ENCODE measurements at regions not wholly inside any gene's neighbourhood (a gene's known extent, or its start where the extent isn't known, plus 50 kb on each side); places are given as distances from the start of the nearest gene placed in this dataset.

DNA sequence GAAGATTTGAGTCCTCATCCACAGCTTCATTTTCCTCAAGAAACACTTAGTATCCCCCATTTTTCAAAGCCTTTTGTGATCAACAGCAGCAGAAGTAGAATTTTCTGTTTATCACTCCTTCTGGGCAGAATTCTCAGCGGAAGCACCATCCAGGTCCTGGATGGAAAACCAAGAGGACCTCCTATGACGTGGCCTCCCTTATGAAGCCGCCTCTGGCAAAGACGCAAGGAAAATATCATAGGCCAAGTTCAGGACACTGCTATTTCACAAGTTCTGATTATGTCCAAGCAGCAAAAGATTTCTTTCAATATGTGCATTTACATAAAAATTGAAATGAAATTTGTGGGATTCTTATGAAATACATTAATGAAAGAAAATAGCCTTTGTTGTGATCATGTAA is 315.0 kb downstream of the SEC23A start:
- WGBS, 2 experiments (ENCODE audit: extremely low coverage in 1 of 2, insufficient coverage in 1 of 2, insufficient read length in 1 of 2, insufficient replicate concordance in 2 of 2, low coverage in 1 of 2, low lambda C conversion rate in 2 of 2, missing lambda C conversion rate in 1 of 2), result 95% methylated on average over 4 of the region's 4 CpGs; no CpG with 5 or more reads in 1 of the 2 experiments
- Histone ChIP-seq H3K23me2 (ENCODE audit: low read depth, low read length) (no peaks in the 10 kb centered on the region; the same call in 1 of the 2 replicates), H3K23ac (ENCODE audit: insufficient read length) (no peak overlapping the region), H3K27ac (ENCODE audit: low read depth, low read length) (no peak overlapping the region), H3K4me3 (ENCODE audit: extremely low read depth in 1 of 4, insufficient read depth in 2 of 4, low read depth in 3 of 4, low read length in 4 of 4) (no peak overlapping the region), H4K5ac (ENCODE audit: insufficient read length, low read depth, low read length) (no peak overlapping the region), H2AFZ (ENCODE audit: low read length) (no peak overlapping the region), H3K4ac (replicated peaks; ENCODE audit: insufficient read length, low read depth, low read length) (no peak overlapping the region), H2BK12ac (ENCODE audit: low read depth, low read length) (no peak overlapping the region), H3K18ac (ENCODE audit: extremely low read depth, low read length) (no peak overlapping the region), H3K36me3 (ENCODE audit: control insufficient read depth in 2 of 4, insufficient read depth in 4 of 4, low read length in 3 of 4) (no peaks in the 10 kb centered on the region), H3K4me2 (ENCODE audit: insufficient read depth in 1 of 2, low read depth in 2 of 2, low read length in 2 of 2) (no peak overlapping the region), H3K79me2 (ENCODE audit: control insufficient read depth in 1 of 2, insufficient read depth in 2 of 2, low read length in 2 of 2) (no peaks in the 10 kb centered on the region), H4K91ac (replicated peaks; ENCODE audit: insufficient read length, low read length) (no peak overlapping the region), H3K79me1 (ENCODE audit: low read depth, low read length) (no peaks in the 10 kb centered on the region), H2BK20ac (ENCODE audit: low read length) (no peak overlapping the region), H3K56ac (replicated peaks; ENCODE audit: insufficient read length, low read depth, low read length) (no peak overlapping the region), H2BK15ac (ENCODE audit: low read length) (no peak overlapping the region), H4K8ac (ENCODE audit: extremely low read depth, insufficient read depth, low read length) (no peak overlapping the region), H3K9ac (replicated peaks in 1 of 4; ENCODE audit: extremely low read depth in 1 of 4, low read depth in 3 of 4, low read length in 3 of 4) (no peak overlapping the region), H2AK5ac (ENCODE audit: low read depth, low read length) (no peak overlapping the region), H3K9me3 (ENCODE audit: insufficient read depth in 2 of 2, low read depth in 1 of 2, low read length in 1 of 2) (no peaks in the 10 kb centered on the region), H2BK5ac (ENCODE audit: low read depth, low read length) (no peak overlapping the region), H3K27me3 (replicated peaks in 1 of 4; ENCODE audit: control insufficient read depth in 3 of 4, extremely low read depth in 1 of 4, insufficient read depth in 3 of 4, low read length in 3 of 4) (no peaks in the 10 kb centered on the region), H3K14ac (ENCODE audit: insufficient read length) (no peak overlapping the region), H4K20me1 (replicated peaks in 1 of 2; ENCODE audit: control insufficient read depth in 1 of 2, insufficient read depth in 2 of 2, low read length in 2 of 2) (no peaks in the 10 kb centered on the region), H2BK120ac (replicated peaks; ENCODE audit: low read depth, low read length) (no peak overlapping the region), H3K4me1 (replicated peaks in 1 of 4; ENCODE audit: control insufficient read depth in 3 of 4, insufficient read depth in 4 of 4, low read length in 3 of 4) (peaks cover 2 to 8% (median 6%) of the 10 kb centered on the region in 4 experiments)
- ChIA-PET CTCF (ENCODE audit: partially characterized antibody) (interaction anchor here (0.6 kb wide), 1 partner anchor 844 kb away, joined by 3 read pairs; no protein-coding TSS in a partner anchor), POLR2A (ENCODE audit: partially characterized antibody) (no interaction called here)
- TF ChIP-seq NRF1 (IDR thresholded peaks at IDR 0.05; ENCODE audit: low read depth, low read length) (no peak), KDM4A (IDR thresholded peaks at IDR 0.05; ENCODE audit: low read depth, low read length, severe bottlenecking) (no peak), JUN (IDR thresholded peaks at IDR 0.05; ENCODE audit: low read depth, low read length) (no peak), CBX8 (IDR thresholded peaks at IDR 0.05; ENCODE audit: borderline replicate concordance, low read depth, low read length) (no peak), HDAC2 (IDR thresholded peaks at IDR 0.05; ENCODE audit: borderline replicate concordance in 1 of 2, low read depth in 2 of 2, low read length in 2 of 2) (no peak), EP300 (IDR thresholded peaks at IDR 0.05; ENCODE audit: borderline replicate concordance in 1 of 2, low read depth in 2 of 2, low read length in 2 of 2) (no peak), SUZ12 (IDR thresholded peaks at IDR 0.05; ENCODE audit: low read length) (no peak), GTF2F1 (IDR thresholded peaks at IDR 0.05; ENCODE audit: borderline replicate concordance, low read depth, low read length) (no peak), RFX5 (IDR thresholded peaks at IDR 0.05; ENCODE audit: borderline replicate concordance, low read depth, low read length) (no peak)
- DNase-seq (ENCODE audit: low read depth in 1 of 2, low spot score in 2 of 2) (no peak), FAIRE-seq (no peak)

All from H1 (cell line).